ENCODE measurements at regions not wholly inside any gene's neighbourhood (a gene's known extent, or its start where the extent isn't known, plus 50 kb on each side); places are given as distances from the start of the nearest gene placed in this dataset.
A peak's percentile ranks its signal among the peaks of the same experiment; 100 is the strongest.

GRCh38 chr13:105805892-105806627 lies 729.4 kb downstream of the EFNB2 start:
- Histone ChIP-seq H3K4me1 (ENCODE audit: low read depth) (no peaks in the 10 kb centered on the region), H3K27ac (no peak overlapping the region), H3K4me3 (no peak overlapping the region), H3K36me3 (no peaks in the 10 kb centered on the region), H3K9me3 (ENCODE audit: low read depth) (no peaks in the 10 kb centered on the region), H3K27me3 (no peaks in the 10 kb centered on the region)
- DNase-seq (ENCODE audit: low read depth in 1 of 2, low spot score in 1 of 2), result no peak
- no peak for TF ChIP-seq CTCF (IDR thresholded peaks at IDR 0.05; ENCODE audit: low read depth, low read length)

GRCh38 chr13:105804561-105805190 lies 730.8 kb downstream of the EFNB2 start:
- H3K27ac ChIP-seq, result no peak overlapping the region
- DNase-seq (ENCODE audit: low read depth in 1 of 2, low spot score in 1 of 2), result peak in 1 of 2 donors; percentile 61
- no peak overlapping the region for H3K4me3 ChIP-seq
- H3K9me3 ChIP-seq (ENCODE audit: low read depth), result no peaks in the 10 kb centered on the region
- no peaks in the 10 kb centered on the region for H3K27me3 ChIP-seq
- no peaks in the 10 kb centered on the region for H3K4me1 ChIP-seq (ENCODE audit: low read depth)
- TF ChIP-seq CTCF (IDR thresholded peaks at IDR 0.05; ENCODE audit: low read depth, low read length), result no peak
- no peaks in the 10 kb centered on the region for H3K36me3 ChIP-seq

GRCh38 chr13:105799155-105799554 lies 736.3 kb downstream of the EFNB2 start:
- H3K27me3 ChIP-seq, result no peaks in the 10 kb centered on the region
- DNase-seq (ENCODE audit: low read depth in 1 of 2, low spot score in 1 of 2), result no peak
- H3K36me3 ChIP-seq, result no peaks in the 10 kb centered on the region
- H3K27ac ChIP-seq, result no peak overlapping the region
- no peaks in the 10 kb centered on the region for H3K4me1 ChIP-seq (ENCODE audit: low read depth)
- H3K4me3 ChIP-seq, result no peak overlapping the region
- H3K9me3 ChIP-seq (ENCODE audit: low read depth), result no peaks in the 10 kb centered on the region
- TF ChIP-seq CTCF (IDR thresholded peaks at IDR 0.05; ENCODE audit: low read depth, low read length), result no peak

GRCh38 chr13:105798541-105798940 lies 736.9 kb downstream of the EFNB2 start:
- Histone ChIP-seq H3K4me3 (no peak overlapping the region), H3K9me3 (ENCODE audit: low read depth) (no peaks in the 10 kb centered on the region), H3K4me1 (ENCODE audit: low read depth) (no peaks in the 10 kb centered on the region), H3K27me3 (no peaks in the 10 kb centered on the region), H3K27ac (no peak overlapping the region), H3K36me3 (no peaks in the 10 kb centered on the region)
- DNase-seq (ENCODE audit: low read depth in 1 of 2, low spot score in 1 of 2), result no peak
- TF ChIP-seq CTCF (IDR thresholded peaks at IDR 0.05; ENCODE audit: low read depth, low read length), result no peak

GRCh38 chr13:105796081-105796480 lies 739.4 kb downstream of the EFNB2 start:
- no peak overlapping the region for H3K27ac ChIP-seq
- H3K27me3 ChIP-seq, result no peaks in the 10 kb centered on the region
- no peak overlapping the region for H3K4me3 ChIP-seq
- no peaks in the 10 kb centered on the region for H3K36me3 ChIP-seq
- TF ChIP-seq CTCF (IDR thresholded peaks at IDR 0.05; ENCODE audit: low read depth, low read length), result no peak
- DNase-seq (ENCODE audit: low read depth in 1 of 2, low spot score in 1 of 2), result no peak
- no peaks in the 10 kb centered on the region for H3K4me1 ChIP-seq (ENCODE audit: low read depth)
- H3K9me3 ChIP-seq (ENCODE audit: low read depth), result no peaks in the 10 kb centered on the region

Data from cardiac muscle cell (in vitro differentiated cells and primary cell).